Parathyroid adenoma (tissue), 2 donors: ENCODE measurements at regions not wholly inside any gene's neighbourhood (a gene's known extent, or its start where the extent isn't known, plus 50 kb on each side); places are given as distances from the start of the nearest gene placed in this dataset.
"Not testable (repeated sequence)": the region's sequence is repeated elsewhere in the genome, so short reads cannot be mapped to it uniquely, and the experiment has no call there.

ENCODE experiments used
- H2AFZ ChIP-seq: fragments of 300-600 bp; sonication (generic); one replicate; pipeline ENCODE4 v1.7.0; 2017; ENCODE audit warnings: antibody characterized with exemption, mild to moderate bottlenecking
- H3K27ac ChIP-seq: fragments of 300-600 bp; sonication (generic); one replicate; pipeline ENCODE4 v1.7.0; 2017
- H3K27me3 ChIP-seq: fragments of 300-600 bp; sonication (generic); one replicate; pipeline ENCODE4 v1.7.0; 2017; ENCODE audit warnings: low read length; ENCODE audit not compliant: control insufficient read depth, insufficient read depth
- H3K36me3 ChIP-seq: fragments of 300-600 bp; sonication (generic); one replicate; pipeline ENCODE4 v1.7.0; 2017; ENCODE audit warnings: low read length; ENCODE audit not compliant: control insufficient read depth, insufficient read depth
- H3K4me1 ChIP-seq: fragments of 300-600 bp; sonication (generic); one replicate; pipeline ENCODE4 v1.7.0; 2017; ENCODE audit warnings: control low read depth
- H3K4me2 ChIP-seq: fragments of 300-600 bp; sonication (generic); one replicate; pipeline ENCODE4 v1.7.0; 2017; ENCODE audit warnings: low read length
- H3K4me3 ChIP-seq: fragments of 300-600 bp; sonication (generic); one replicate; pipeline ENCODE4 v1.7.0; 2017; ENCODE audit warnings: low read depth, low read length
- H3K79me2 ChIP-seq: fragments of 300-600 bp; sonication (generic); one replicate; pipeline ENCODE4 v1.7.0; 2017; ENCODE audit warnings: control low read depth
- H3K9ac ChIP-seq: fragments of 300-600 bp; sonication (generic); one replicate; pipeline ENCODE4 v1.7.0; 2017; ENCODE audit warnings: mild to moderate bottlenecking
- H3K9me3 ChIP-seq: fragments of 300-600 bp; sonication (generic); one replicate; pipeline ENCODE4 v1.7.0; 2017; ENCODE audit warnings: low read length; ENCODE audit not compliant: control insufficient read depth
- TF ChIP-seq, protein P1 (sequence below): fragments of 300-600 bp; sonication (generic); IDR thresholded peaks from one replicate; pipeline ENCODE4 v1.7.0; 2017; ENCODE audit warnings: antibody characterized with exemption, mild to moderate bottlenecking
- donor health status: primary hyperparathyroidism.

GRCh38 chrX:106263817-106264216 is 95.7 kb downstream of the PWWP3B start:
- no peak overlapping the region for H2AFZ ChIP-seq
- H3K36me3 ChIP-seq: no peaks in the 10 kb centered on the region
- H3K9me3 ChIP-seq: no peaks in the 10 kb centered on the region
- H3K79me2 ChIP-seq: no peaks in the 10 kb centered on the region
- no peak overlapping the region for H3K4me3 ChIP-seq
- no peaks in the 10 kb centered on the region for H3K27me3 ChIP-seq
- no peak overlapping the region for H3K4me2 ChIP-seq
- H3K4me1 ChIP-seq: no peaks in the 10 kb centered on the region
- H3K27ac ChIP-seq: no peak overlapping the region
- TF ChIP-seq, protein P1, sequence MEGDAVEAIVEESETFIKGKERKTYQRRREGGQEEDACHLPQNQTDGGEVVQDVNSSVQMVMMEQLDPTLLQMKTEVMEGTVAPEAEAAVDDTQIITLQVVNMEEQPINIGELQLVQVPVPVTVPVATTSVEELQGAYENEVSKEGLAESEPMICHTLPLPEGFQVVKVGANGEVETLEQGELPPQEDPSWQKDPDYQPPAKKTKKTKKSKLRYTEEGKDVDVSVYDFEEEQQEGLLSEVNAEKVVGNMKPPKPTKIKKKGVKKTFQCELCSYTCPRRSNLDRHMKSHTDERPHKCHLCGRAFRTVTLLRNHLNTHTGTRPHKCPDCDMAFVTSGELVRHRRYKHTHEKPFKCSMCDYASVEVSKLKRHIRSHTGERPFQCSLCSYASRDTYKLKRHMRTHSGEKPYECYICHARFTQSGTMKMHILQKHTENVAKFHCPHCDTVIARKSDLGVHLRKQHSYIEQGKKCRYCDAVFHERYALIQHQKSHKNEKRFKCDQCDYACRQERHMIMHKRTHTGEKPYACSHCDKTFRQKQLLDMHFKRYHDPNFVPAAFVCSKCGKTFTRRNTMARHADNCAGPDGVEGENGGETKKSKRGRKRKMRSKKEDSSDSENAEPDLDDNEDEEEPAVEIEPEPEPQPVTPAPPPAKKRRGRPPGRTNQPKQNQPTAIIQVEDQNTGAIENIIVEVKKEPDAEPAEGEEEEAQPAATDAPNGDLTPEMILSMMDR: no peak
- H3K9ac ChIP-seq: no peak overlapping the region

DNA sequence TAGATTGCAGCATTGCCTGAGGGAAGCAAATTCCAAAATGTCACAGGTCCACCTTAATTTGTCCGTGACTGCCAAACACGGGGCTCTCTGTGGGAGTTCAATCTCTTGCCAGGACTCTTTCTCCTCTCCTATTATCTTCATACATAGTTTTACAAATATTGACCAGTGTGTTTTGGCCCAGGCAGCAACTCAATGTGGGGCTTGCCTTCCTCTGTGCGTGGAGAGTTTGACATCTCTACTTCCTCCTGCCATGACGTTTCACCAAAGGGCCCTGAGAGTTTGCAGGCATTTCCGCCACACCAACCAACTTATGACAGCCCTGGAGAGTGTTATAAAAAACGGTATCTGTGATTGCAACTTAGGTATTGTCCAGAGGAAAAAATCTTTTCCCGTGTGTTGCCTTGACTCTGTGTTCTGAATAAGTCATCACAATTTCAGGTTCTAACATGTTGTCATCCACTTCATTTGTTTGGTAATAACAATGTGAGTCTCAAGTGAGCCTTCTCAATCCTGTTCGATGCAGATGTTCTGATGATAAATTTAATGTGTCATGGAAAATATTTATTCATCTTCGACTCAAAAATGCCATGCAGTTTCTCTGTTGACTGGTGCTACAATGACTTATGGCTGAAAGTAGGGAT is 106.0 kb downstream of the PWWP3B start:
- H3K79me2 ChIP-seq, H3K9ac ChIP-seq, H3K9me3 ChIP-seq, H3K4me3 ChIP-seq, H3K27ac ChIP-seq, H2AFZ ChIP-seq, H3K27me3 ChIP-seq, H3K36me3 ChIP-seq, H3K4me2 ChIP-seq, H3K4me1 ChIP-seq: not testable (repeated sequence)

DNA sequence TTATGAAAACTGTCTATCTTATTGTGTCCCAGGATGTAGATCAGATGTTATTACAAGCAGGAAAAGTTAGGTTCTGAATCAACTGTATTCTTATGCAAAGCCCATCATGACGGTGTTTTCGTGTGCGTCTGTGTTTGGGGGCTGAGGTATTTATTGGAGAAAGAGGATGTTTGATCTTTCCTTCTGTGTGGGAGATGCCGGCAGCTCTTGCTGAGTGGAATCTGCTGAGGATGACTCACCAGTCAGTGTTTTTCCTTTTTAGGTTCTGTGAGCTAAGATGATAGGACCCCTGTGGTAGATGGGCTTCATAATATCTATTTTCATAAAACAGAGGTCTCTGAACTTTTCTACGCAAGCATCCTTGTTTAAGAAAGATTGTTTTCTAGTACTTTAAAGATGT is 107.1 kb downstream of the PWWP3B start:
- not testable (repeated sequence) for H3K9me3 ChIP-seq, H3K36me3 ChIP-seq, H3K4me1 ChIP-seq

DNA sequence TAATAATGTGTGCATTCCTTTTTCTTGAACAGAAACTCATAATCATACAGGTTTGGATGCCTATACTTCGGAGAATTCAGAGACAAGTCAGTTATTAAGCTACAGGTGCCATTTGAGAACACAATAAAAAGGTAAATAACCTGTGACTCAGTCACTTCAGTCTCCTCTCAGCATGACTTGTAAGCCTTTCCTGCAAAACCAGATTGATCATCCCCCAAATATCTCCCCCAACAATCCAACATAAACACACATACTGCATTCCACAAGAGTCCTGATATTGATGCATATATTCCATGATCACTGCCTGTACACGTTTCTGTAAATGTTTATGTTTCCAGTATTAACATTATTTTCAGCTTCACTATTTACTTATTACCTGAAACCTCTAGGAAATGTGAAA is 110.8 kb downstream of the PWWP3B start:
- H3K36me3 ChIP-seq: no peaks in the 10 kb centered on the region
- H3K9ac ChIP-seq: no peak overlapping the region
- H2AFZ ChIP-seq: no peak overlapping the region
- H3K27me3 ChIP-seq: no peaks in the 10 kb centered on the region
- H3K79me2 ChIP-seq: no peaks in the 10 kb centered on the region
- H3K27ac ChIP-seq: no peak overlapping the region
- no peaks in the 10 kb centered on the region for H3K9me3 ChIP-seq
- H3K4me1 ChIP-seq: no peaks in the 10 kb centered on the region
- TF ChIP-seq, protein P1: no peak
- no peak overlapping the region for H3K4me3 ChIP-seq
- no peak overlapping the region for H3K4me2 ChIP-seq

More for the DNA sequence above, 107.1 kb downstream of the PWWP3B start:
- H3K9ac ChIP-seq, H2AFZ ChIP-seq, H3K4me2 ChIP-seq, H3K27ac ChIP-seq, H3K79me2 ChIP-seq, H3K27me3 ChIP-seq, H3K4me3 ChIP-seq: not testable (repeated sequence)

GRCh38 chrX:106281383-106281782 is 113.3 kb downstream of the PWWP3B start:
- Histone ChIP-seq H3K79me2 (no peaks in the 10 kb centered on the region), H3K4me1 (no peaks in the 10 kb centered on the region), H3K4me2 (no peak overlapping the region), H3K27me3 (no peaks in the 10 kb centered on the region), H3K9me3 (no peaks in the 10 kb centered on the region), H3K4me3 (no peak overlapping the region), H3K9ac (no peak overlapping the region), H3K36me3 (no peaks in the 10 kb centered on the region), H2AFZ (no peak overlapping the region), H3K27ac (no peak overlapping the region)
- TF ChIP-seq, protein P1: no peak

DNA sequence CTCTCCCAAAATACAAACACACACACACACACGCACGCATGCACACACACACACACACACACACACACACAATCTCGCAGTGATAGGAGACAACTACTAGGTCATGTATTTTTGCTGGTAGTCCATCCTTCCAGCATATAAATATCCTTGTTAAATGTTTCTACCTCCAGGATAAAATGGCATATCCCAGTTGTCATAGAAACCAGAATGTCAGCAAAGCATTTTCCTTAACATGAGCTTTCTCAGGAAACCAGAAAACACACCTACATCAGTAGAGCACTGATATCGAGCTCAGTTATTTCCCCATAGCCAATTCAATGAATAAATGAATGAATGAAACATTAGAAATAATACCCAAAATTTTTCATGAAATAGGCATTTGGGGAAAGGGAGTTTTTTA is 115.7 kb downstream of the PWWP3B start:
- Histone ChIP-seq H3K4me2 (no peak overlapping the region), H3K36me3 (no peaks in the 10 kb centered on the region), H3K9me3 (no peaks in the 10 kb centered on the region), H3K4me1 (no peaks in the 10 kb centered on the region), H3K79me2 (no peaks in the 10 kb centered on the region), H3K4me3 (no peak overlapping the region), H2AFZ (no peak overlapping the region), H3K27ac (no peak overlapping the region), H3K27me3 (no peaks in the 10 kb centered on the region), H3K9ac (no peak overlapping the region)
- TF ChIP-seq, protein P1: no peak
